HCEC 1CT (cell line): ENCODE measurements at regions not wholly inside any gene's neighbourhood (a gene's known extent, or its start where the extent isn't known, plus 50 kb on each side); places are given as distances from the start of the nearest gene placed in this dataset.
"Not testable (repeated sequence)": the region's sequence is repeated elsewhere in the genome, so short reads cannot be mapped to it uniquely, and the experiment has no call there.

Experiments
- DNase-seq: peaks from one replicate; pipeline ENCODE4 v3.0.0-alpha.2; 2017

GRCh38 chr3:109806929-109807328 is 469.6 kb upstream of the DPPA4 start:
- DNase-seq = peak; percentile 57

DNA sequence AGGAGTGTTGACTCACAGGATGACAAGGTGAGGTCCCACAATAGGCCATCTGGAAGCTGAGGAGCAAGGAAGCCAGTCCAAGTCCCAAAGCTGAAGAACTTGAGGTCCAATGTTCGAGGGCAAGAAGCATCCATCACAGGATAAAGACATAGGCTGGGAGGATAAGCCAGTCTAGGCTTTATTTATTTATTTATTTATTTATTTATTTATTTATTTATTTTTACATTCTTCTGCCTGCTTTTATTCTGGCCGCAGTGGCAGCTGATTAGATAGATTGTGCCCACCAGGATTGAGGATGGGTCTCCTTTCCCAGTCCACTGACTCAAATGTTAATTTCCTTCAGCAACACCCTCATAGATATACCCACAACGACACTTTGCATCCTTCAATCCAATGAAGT is 472.2 kb upstream of the DPPA4 start:
- no peak for DNase-seq

DNA sequence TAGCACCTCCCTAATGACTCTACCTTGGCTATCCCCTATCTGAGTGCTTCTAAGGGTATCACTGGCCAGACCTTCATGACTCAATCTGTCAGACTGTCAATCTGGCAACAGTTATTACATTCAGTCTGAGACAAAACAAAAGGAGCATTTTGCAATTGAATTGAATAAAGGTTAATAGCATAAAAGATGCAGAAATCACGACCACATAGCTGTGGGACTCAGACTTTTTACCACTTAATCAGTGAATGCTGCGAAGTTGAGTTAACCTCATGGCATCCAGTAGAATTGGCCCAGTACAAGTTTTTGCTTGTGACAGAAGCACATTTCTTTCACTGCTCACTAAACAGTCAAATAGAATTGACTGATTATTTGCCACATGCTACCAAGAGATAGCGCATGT is 480.7 kb upstream of the DPPA4 start:
- no peak for DNase-seq

- DNase-seq = no peak
Observed at GRCh38 chr3:109819734-109820133, 482.4 kb upstream of the DPPA4 start.

DNA sequence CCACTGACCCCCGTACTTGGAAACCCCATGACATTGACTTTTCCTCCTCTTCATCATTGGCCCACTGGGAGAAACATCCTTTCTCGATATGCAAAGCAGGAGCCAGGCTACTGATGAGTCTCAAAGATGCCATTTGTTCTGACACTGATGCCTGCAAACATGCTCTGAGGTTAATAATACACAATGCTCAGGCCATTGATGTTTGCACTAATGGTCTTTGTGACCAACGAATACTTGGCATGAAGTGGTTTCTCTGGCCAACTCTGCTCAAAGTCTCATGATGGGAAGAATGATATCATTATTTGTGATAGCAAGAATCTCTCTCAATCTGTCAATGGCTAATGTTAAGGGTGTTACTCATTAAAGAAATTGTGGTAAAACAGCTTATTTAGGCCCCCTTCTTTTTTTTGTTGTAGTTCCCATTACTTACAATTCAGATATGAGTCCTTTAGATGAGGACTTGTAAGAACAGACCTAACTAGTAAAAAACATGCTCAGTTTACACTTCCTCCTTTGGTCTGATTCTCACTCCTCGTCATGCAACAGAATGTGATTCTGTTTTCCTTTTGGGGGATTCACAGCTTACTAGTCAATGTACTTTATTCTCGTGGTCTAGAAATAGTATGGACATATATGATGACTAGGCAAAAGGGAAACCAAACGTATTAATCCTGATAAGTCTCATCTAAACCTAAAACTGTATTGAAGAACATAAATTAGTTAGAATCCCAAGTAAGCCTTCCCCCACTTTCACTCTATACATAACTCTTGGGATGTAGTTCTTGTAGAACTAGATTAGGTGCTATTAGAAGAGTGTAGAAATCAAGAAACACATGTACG is 488.8 kb upstream of the DPPA4 start:
- no peak for DNase-seq

- DNase-seq = no peak
Observed at GRCh38 chr3:109831403-109831802, 494.1 kb upstream of the DPPA4 start.

DNA sequence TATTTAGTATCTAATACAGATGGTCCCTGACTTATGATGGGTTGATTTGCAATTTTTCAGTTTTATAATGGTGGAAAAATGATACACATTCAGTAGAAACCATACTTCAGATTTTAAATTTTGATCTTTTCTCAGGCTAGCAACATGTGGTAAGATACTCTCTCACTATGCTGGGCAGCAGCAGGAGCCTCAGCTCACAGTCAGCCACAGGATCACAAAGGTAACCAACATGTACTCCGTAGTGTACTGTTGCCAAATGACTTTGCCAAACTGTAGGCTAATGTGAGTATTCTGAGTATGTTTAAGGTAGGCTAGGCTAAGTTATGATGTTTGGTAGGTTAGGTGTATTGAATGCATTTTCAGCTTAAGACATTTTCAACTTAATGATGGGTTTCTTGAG is 498.6 kb upstream of the DPPA4 start:
- DNase-seq = no peak

DNA sequence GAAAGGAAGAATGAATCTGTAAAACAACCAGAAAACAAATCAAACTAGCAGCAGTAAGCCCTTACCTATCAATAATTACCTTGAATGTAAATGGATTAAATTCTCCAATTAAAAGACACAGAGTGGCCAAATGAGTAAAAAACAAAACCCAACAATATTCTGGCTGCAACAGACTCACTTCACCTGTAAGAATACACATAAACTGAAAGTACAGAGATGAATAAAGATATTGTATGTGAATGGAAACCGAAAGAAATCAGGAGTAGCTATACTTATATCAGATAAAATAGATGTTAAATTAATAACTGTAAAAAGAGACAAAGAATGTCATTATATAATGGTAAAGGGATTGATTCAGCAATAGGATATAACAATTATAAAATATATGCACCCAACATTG is 514.5 kb upstream of the DPPA4 start:
- no peak for DNase-seq

DNA sequence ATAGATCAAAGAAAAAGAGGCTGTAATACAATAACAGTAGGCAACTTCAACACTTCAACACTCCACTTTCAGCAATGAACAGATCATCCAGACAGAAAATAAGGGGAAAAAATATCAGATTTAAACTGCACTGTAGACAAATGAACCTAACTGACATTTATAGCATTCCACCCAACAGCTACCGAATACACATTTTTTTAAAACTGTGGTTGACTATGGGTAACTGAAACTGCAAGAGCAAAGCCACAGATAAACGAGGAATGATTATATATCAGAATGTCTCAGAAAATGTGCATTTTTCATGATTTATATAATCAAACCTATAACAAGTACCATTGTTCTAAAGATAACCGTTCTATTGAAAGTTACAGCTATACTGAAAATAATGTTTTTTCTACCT is 514.9 kb upstream of the DPPA4 start:
- no peak for DNase-seq

GRCh38 chr3:109853077-109853731 is 515.9 kb upstream of the DPPA4 start:
- no peak for DNase-seq

GRCh38 chr3:109863701-109864100 is 526.4 kb upstream of the DPPA4 start:
- no peak for DNase-seq

- DNase-seq = no peak
Observed at GRCh38 chr3:109864452-109864851, 527.1 kb upstream of the DPPA4 start.

DNA sequence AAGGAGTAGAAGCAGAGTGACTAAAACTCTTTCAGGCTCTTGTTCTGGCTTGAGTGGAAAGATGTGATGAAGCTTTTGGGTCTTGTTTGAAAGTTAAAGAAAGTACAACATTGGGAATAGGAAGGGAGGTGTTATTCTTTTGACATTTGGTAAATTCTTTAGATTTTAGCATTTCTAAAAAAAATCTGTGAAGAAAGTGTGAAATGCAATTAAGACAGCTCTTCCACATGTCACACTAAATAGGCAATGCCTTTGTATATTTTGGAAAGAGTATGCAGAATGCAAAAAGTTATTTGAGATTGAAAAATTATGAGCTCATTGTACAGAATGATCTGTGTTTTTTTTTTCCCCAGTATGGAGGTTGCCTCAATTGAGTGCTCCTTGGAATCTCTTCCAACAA is 532.2 kb upstream of the DPPA4 start:
- DNase-seq = no peak

DNA sequence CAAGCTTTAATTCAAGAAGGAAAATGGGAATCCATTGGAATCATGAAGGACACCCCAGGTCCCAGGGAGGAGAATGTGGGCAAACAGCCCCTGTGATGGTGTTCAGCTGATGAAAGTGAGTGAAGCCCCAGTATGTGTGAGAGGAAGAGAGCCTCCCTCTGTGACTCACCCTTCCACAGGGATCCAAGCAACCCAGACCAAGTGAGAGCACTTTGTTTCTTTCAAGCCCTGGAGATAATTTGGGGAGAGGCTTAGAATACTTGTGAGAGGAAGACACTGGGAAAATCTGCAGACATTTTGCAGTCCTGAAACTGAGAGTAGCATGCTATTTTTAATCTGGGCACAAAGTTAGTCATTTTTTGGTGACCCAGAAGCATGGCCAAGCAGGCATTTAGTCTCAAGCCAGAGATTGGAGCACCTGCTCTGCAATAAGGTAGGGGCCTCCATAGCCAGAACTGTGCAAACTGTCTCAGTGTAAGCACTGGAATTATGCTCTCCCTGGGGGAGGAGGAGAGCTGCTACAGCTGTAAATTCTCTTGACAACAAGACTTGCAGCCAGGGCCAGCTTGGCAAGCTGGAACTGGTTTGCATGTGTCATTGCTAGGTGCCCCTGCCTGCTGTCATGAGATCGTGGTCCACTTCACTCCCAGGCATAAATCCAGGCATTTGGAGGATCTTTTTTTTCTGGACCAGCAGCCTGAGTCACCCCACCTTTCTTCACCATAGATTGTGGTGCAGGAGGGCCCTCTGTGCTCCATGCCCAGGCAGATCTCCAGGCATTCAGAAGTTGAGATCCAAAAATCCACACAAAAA is 537.8 kb upstream of the DPPA4 start:
- no peak for DNase-seq

- not testable (repeated sequence) for DNase-seq
Observed at GRCh38 chr3:109877616-109878015, 540.3 kb upstream of the DPPA4 start.

- DNase-seq = no peak
Observed at GRCh38 chr3:109882144-109882543, 544.8 kb upstream of the DPPA4 start.

DNA sequence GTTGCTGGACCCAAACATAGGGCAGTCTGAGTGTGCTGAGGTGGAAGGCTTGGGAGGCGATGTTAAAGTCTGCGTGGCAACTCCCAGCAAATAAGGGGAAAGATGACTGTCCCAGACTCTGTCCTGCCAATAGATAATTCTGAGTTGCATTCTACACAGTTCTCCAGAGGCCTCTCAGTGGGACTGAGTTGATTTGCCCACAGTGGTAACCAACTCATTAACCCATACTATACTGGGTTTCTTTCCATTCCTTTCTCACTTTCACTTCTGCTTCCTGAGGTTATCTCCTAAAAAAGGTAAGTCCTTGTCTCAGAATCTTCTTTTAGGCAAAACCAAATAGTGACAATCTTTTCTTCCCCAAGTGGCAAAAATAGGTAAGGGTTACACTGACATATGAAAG is 549.9 kb upstream of the DPPA4 start:
- no peak for DNase-seq

GRCh38 chr3:109888026-109888425 is 550.7 kb upstream of the DPPA4 start:
- DNase-seq = no peak

DNA sequence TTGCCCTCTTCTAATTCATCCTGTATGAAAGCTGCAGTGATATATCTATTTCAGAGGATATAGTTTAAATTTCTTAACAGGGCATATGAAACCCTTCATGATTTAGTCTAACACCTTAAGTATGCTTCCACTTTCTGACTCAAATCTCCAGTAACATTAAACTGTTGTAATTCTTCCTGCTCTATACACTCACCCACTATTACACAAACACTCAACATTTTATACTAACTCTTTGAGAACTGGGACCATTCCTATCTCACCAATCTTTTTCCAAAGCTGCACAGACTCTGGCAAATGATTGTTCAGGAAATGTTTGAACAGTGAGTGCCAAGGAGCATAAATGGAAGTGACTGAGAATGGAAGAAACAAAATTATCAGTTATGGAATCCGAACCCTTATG is 560.4 kb upstream of the DPPA4 start:
- DNase-seq = no peak

DNA sequence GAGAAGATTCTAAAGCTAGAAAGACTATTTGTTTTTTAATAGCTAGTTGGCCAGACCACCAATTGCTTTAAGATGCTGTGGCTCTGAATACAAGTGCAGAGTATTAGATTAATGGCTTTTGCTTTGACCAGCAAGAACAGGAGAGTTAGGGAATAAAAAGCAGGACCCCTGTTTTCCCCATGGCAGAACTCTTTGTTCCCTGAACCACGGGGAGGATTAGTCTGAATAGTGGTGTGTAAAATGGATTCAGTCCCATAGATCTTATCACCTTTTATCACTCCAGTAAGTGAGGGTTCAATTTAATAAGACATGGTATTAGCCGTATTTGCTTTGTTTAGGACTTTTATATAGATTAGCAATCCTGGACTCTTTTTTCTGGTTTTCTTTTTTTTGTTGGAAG is 562.6 kb upstream of the DPPA4 start:
- DNase-seq = no peak

- DNase-seq = no peak
Observed at GRCh38 chr3:109900783-109901182, 563.4 kb upstream of the DPPA4 start.

- no peak for DNase-seq
Observed at GRCh38 chr3:109902549-109902948, 565.2 kb upstream of the DPPA4 start.

DNA sequence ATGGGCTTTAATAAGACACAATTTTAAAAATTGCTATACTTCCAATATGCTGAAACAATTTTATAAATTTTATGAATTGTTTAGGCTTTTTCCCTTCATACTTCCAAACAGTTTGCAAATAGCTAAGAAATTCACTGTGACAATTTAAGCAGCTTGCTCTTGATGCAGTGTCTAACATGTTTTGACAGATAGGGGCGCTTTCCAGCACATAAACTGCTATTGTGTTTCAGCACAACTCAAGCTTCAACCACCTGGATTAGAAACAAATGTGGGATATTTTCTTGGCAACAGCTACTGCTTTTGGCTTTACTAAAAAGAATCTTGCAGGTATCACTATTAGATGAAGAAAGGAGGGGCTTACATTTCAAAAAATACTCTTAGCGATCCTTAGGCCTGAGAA is 565.8 kb upstream of the DPPA4 start:
- no peak for DNase-seq

DNA sequence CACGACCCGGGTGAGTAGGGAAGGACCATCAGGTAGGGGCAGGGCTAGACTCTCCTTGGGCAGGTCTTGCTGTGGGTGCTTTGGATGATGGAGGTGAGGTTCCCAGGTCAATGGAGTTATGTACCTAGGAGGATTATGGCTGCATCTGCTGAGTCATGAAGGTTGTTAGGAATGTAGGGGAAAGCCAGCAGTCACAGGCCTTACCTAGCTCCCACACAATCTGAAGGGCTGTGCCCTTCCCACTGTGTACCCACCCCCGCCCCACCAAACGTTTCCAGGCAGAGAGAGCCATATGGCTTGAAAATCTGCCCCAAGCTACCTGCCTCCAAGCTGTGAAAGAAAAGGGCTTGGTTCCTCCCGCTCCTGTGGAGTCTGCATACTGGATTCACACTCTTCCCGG is 573.4 kb upstream of the DPPA4 start:
- no peak for DNase-seq
